Muscle of leg (tissue), 3 donors: ENCODE measurements at regions not wholly inside any gene's neighbourhood (a gene's known extent, or its start where the extent isn't known, plus 50 kb on each side); places are given as distances from the start of the nearest gene placed in this dataset.
A peak's percentile ranks its signal among the peaks of the same experiment; 100 is the strongest.

Experiments used
- DNase-seq: peaks from one replicate; pipeline ENCODE4 v3.0.0; 2013
- H3K27ac ChIP-seq: one replicate; pipeline ENCODE4 v1.5.1; 2013; ENCODE audit warnings: mild to moderate bottlenecking, low read length, control low read depth
- H3K27me3 ChIP-seq: one replicate; pipeline ENCODE4 v1.6.1; 2013; ENCODE audit warnings: low read length; ENCODE audit not compliant: control insufficient read depth, insufficient read depth
- H3K36me3 ChIP-seq: one replicate; pipeline ENCODE4 v1.6.1; 2013; ENCODE audit warnings: low read length; ENCODE audit not compliant: control insufficient read depth, insufficient read depth
- H3K4me1 ChIP-seq: one replicate; pipeline ENCODE4 v1.6.1; 2013; ENCODE audit warnings: low read length; ENCODE audit not compliant: control insufficient read depth, insufficient read depth
- H3K4me3 ChIP-seq: one replicate; pipeline ENCODE4 v1.5.1; 2013; ENCODE audit warnings: low read length, control low read depth
- H3K9me3 ChIP-seq: replicated peaks from 2 replicates; pipeline ENCODE4 v1.6.1; 2013; ENCODE audit warnings: low read depth, low read length; ENCODE audit not compliant: control insufficient read depth
- WGBS: methylation state at CpG from one replicate; pipeline ENCODE4 v1.1.5; 2013; ENCODE audit warnings: missing lambda C conversion rate; ENCODE audit not compliant: insufficient coverage; 5-methylcytosine and 5-hydroxymethylcytosine counted together

DNA sequence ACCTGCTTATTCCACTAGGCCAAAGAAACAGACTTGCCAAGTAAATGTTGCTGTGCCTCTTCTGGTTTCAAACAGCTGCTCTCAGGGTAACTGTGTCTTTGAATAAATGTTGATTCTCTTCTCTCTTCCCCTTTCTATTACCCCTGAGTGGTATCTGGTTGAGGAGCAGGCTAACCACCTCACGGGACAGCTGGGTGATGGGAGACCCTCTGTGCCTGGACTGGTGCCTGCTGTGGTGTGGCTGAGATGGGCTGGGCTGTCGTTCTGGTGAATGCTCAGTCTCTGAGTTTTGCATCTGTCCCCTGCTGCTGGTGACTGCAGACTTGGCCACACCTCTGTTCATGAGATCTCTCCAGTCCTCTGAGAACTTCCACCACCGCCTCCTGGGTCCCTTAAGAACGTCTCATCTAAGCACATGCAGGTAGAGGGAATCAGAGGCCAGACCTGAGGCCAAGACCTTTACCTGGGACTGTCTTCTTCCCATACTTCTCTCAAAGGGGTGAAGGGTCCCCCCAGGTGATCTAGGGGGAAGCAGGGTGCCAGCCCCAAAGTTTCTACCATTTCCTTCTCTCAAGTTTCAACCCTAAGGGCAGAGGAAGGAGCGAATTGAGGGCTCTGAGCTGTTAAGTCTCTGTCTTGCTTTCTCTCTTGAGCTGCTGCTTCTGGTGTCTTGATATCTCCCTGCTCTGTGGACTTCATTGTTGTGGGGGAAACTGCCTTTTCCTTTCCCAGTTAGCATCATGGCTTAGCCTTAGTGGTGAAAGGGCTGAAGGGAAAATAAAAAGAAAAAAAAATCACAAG lies 252.9 kb downstream of the EBLN2 start:
- Histone ChIP-seq H3K27ac (no peak overlapping the region), H3K4me3 (no peak overlapping the region), H3K4me1 (peaks cover 7% of the 10 kb centered on the region), H3K36me3 (no peaks in the 10 kb centered on the region), H3K9me3 (no peaks in the 10 kb centered on the region), H3K27me3 (no peaks in the 10 kb centered on the region)
- WGBS = no CpG with 5 or more reads among the region's 5 CpGs
- peak; percentile 70 for DNase-seq

- Histone ChIP-seq H3K27me3 (no peaks in the 10 kb centered on the region), H3K27ac (no peak overlapping the region), H3K4me3 (no peak overlapping the region), H3K36me3 (no peaks in the 10 kb centered on the region), H3K9me3 (no peaks in the 10 kb centered on the region), H3K4me1 (peaks cover 7% of the 10 kb centered on the region)
- no peak for DNase-seq
- 37% methylated on average over 6 of the region's 10 CpGs for WGBS
Observed at GRCh38 chr3:73315706-73316105, 254.2 kb downstream of the EBLN2 start.

- Histone ChIP-seq H3K36me3 (no peaks in the 10 kb centered on the region), H3K27ac (no peak overlapping the region), H3K4me1 (peaks cover 6% of the 10 kb centered on the region), H3K27me3 (no peaks in the 10 kb centered on the region), H3K9me3 (peaks cover 4% of the 10 kb centered on the region), H3K4me3 (no peak overlapping the region)
- DNase-seq = peak; percentile 35
- WGBS = 25% methylated on average over 3 of the region's 5 CpGs
Observed at GRCh38 chr3:73319179-73319769, 257.8 kb downstream of the EBLN2 start.

DNA sequence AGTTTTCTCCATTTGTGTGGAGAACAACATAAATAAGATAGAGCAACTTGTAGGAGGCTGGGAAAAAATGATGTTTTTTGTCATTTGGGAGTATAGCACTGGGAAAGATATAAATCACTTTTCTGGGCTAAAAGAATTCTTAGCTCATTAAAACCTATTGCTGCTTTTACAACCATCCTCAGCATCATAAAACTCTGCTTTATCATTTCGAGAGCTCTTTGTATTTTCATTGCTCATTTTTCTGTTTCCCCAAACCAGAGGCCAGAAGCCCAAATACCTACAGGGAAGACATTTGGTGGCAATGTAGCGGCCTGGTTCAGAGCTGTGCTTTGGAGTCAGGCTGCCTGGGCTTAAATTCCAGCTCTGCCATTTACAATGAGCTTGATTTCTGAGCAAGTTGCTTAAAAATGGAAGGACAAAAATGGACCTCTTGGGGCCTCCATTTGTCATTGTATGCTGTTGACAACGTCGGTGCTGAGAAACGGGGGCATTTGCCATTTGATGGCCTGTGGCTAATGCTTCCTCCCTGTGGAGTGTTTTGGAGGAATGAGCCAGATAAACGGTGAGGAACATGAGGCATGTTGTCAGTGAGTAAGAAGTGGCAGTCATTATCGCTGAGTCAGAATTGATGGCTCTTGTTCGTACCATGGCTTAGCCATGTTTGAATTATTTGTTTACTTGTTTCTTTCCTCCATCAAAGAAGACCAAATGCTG lies 260.0 kb downstream of the EBLN2 start:
- H3K27ac ChIP-seq = no peak overlapping the region
- 54% methylated on average over 4 of the region's 8 CpGs for WGBS
- H3K4me3 ChIP-seq = no peak overlapping the region
- no peaks in the 10 kb centered on the region for H3K27me3 ChIP-seq
- DNase-seq = no peak
- peaks cover 4% of the 10 kb centered on the region for H3K9me3 ChIP-seq
- no peaks in the 10 kb centered on the region for H3K36me3 ChIP-seq
- H3K4me1 ChIP-seq = peaks cover 8% of the 10 kb centered on the region

DNA sequence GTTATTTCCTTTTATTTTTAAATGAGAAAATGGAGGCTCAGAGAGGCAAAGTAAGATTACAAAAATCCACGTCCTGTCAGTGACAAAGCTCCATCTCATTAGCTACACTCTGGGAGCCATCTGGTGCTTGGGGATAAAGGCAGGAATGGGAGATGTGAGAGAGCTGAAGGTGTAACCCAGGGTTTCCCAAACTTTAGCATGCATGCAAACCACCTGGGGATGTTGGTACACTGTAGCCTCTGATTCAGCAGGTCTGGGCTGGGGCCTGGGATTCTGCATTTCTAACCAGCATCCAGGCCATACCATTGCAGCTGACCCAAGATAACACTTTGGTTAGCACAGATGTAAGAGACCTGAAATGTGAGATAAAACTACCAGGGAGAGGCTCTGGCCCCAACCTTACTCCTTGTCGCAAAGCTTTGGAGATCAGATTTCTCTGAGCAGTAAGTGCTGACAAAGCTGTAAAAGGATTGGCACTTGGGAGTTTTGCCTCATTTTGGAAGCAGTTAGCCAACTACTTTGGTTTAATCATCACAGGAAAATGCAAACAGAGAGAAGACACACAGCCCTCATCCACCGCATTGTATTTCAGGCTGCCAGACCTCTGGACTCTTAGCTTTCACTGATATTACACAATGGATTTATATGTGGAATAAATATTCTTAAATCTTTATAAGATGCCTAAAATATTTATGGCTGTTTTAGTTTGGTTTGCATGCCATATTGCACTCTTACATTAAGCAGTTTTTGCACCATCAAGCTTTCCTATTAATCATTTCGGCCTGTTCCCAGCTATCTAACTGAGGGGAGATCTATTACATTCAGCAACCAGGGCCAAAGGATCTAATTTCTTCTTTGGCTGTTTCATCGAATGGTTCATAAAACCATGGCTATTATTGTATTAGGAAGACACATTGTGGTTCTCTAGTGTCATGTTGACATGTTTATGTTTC lies 263.0 kb downstream of the EBLN2 start:
- Histone ChIP-seq H3K9me3 (peaks cover 4% of the 10 kb centered on the region), H3K36me3 (no peaks in the 10 kb centered on the region), H3K4me1 (peaks cover 8% of the 10 kb centered on the region), H3K27me3 (no peaks in the 10 kb centered on the region), H3K27ac (no peak overlapping the region), H3K4me3 (no peak overlapping the region)
- no CpG with 5 or more reads among the region's 5 CpGs for WGBS
- DNase-seq = peak; percentile 48

DNA sequence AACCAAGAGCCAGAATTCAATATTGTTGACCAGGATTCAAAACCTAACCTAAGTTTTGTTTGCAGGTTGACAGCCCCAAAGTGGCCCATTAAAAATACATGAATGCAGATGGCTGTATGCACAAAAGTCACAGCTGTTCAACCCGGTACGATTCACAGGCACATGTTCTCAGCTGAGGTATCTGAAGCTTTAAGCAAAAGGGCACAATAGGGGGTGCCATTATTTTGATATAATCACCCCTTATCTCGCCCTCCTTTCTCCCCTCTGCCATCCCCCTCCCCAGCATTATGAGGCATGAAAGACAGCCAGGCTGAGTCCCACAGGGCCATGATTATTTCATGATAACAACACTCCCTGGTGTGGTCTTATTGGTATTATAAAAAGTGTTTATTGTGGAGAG lies 264.9 kb downstream of the EBLN2 start:
- Histone ChIP-seq H3K9me3 (peaks cover 4% of the 10 kb centered on the region), H3K36me3 (no peaks in the 10 kb centered on the region), H3K4me1 (peaks cover 8% of the 10 kb centered on the region), H3K27me3 (no peaks in the 10 kb centered on the region), H3K4me3 (no peak overlapping the region), H3K27ac (no peak overlapping the region)
- DNase-seq = no peak
- WGBS = no CpG with 5 or more reads among the region's 3 CpGs

- no peak for DNase-seq
- H3K4me1 ChIP-seq = peaks cover 8% of the 10 kb centered on the region
- H3K27me3 ChIP-seq = no peaks in the 10 kb centered on the region
- no peak overlapping the region for H3K4me3 ChIP-seq
- peaks cover 4% of the 10 kb centered on the region for H3K9me3 ChIP-seq
- no peaks in the 10 kb centered on the region for H3K36me3 ChIP-seq
- no peak overlapping the region for H3K27ac ChIP-seq
- WGBS = no CpG with 5 or more reads among the region's 3 CpGs
Observed at GRCh38 chr3:73327052-73327451, 265.6 kb downstream of the EBLN2 start.
